GM12891 (cell line): ENCODE measurements at regions not wholly inside any gene's neighbourhood (a gene's known extent, or its start where the extent isn't known, plus 50 kb on each side); places are given as distances from the start of the nearest gene placed in this dataset.

Experiments
- DNase-seq: peaks from one replicate; pipeline ENCODE4 v3.0.0; 2011; ENCODE audit warnings: low spot score; ENCODE audit not compliant: insufficient read length
- FAIRE-seq: peaks from 2 replicates; lab custom pipeline; 2011; peaks lifted over from hg19 to GRCh38; lab: Jason Lieb, UNC
- PAX5 ChIP-seq: IDR thresholded peaks from 2 replicates; pipeline ENCODE4 v1.6.1; 2011; ENCODE audit warnings: low read length, moderate library complexity, mild to moderate bottlenecking; ENCODE audit not compliant: insufficient read depth, severe bottlenecking
- POLR2A ChIP-seq: IDR thresholded peaks from 2 replicates; pipeline ENCODE4 v1.6.1; 2011; ENCODE audit warnings: low read depth, low read length, control low read depth
- POLR2AphosphoS5 ChIP-seq: IDR thresholded peaks from 2 replicates; pipeline ENCODE4 v1.6.1; 2011; ENCODE audit warnings: low read depth, low read length, control low read depth
- POU2F2 ChIP-seq: IDR thresholded peaks from 2 replicates; pipeline ENCODE4 v1.6.1; 2011; ENCODE audit warnings: low read depth, mild to moderate bottlenecking, control low read depth, low read length, moderate library complexity
- SPI1 ChIP-seq: IDR thresholded peaks from 2 replicates; pipeline ENCODE4 v1.6.1; 2011; ENCODE audit warnings: low read depth, low read length, control low read depth
- TAF1 ChIP-seq: IDR thresholded peaks from 2 replicates; pipeline ENCODE4 v1.6.1; 2011; ENCODE audit warnings: low read depth, low read length, control low read depth

DNA sequence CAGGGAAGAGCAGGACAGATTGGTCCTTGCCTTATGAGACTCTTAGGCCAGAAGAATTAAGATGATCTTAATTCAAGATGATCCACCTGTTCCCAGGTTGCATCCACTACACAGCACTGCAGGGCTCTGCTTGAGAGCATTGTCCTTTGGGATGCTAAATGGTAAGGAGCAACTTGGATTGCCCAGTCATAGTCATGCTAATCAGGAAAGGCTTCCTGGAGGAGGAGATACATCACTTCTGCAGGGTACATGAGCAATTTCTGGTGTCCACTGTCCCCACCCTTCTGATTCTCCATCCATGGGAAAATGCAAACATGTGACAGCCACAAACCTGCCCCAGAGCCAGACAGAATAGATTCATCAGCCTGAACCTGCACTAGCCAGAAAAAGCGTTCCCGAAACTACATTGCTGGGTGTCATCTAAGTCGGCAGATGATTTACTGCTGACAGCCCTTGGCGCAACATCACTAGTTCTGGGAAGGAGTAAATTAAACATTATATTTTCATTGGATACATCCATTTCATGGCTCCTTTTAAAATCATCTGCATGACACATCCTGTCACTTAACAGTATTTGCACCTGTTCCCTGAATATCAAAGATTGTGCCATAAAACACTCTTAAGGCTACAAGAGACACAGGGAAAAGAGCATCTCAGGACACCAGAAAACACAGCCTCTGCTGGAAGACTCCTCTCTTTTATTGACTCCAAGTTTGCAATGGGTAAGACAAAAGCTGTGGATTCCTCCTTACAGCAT, 282.2 kb downstream of the MAF start:
- no peak for TF ChIP-seq TAF1
- no peak for TF ChIP-seq PAX5
- no peak for TF ChIP-seq POLR2AphosphoS5
- no peak for TF ChIP-seq SPI1
- no peak for TF ChIP-seq POU2F2
- TF ChIP-seq POLR2A = no peak
- FAIRE-seq (no peak), DNase-seq (no peak)

DNA sequence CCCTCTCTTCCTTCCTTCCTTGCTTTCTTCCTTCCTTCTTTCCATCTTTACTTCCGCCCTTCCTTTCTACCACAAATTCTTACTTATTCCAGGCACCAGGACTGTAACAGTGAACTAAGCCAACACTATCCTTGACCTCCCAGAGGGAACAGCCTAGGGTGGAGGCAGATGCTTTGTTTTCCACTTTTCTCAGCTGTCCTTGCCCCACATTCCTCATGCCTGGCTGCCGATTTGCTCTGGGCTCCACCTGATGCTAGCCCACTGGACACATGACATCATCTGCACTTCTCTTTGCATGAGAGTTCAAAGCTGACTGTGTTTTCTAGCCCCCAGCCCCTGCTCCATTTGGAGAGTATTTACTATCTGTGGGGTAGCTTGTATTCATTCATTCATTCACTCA, 283.0 kb downstream of the MAF start:
- no peak for TF ChIP-seq TAF1
- no peak for TF ChIP-seq POLR2A
- no peak for TF ChIP-seq POU2F2
- no peak for TF ChIP-seq POLR2AphosphoS5
- FAIRE-seq (no peak), DNase-seq (no peak)

DNA sequence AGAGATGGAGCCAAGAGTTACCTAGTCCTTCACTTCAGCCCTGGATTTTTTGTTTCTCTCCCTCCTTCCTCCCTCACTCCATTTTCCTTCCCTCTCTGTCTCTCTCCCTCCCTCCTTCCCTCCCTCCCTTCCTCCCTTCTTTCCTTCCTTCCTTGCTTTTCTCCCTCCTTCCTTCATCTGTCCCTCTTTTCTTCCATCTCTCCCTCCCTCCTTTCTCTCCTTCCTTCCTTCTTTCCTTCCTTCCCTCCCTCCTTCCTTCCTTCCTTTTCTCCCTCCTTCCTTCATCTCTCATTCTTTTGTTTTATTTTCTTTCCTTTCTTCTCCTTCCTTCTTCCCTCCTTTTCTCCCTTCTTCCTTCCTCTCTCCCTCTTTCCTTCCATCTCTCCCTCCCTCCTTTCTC, 283.5 kb downstream of the MAF start:
- no peak for TF ChIP-seq POU2F2
- no peak for TF ChIP-seq POLR2A
- TF ChIP-seq PAX5 = no peak
- TF ChIP-seq POLR2AphosphoS5 = no peak
- no peak for TF ChIP-seq SPI1
- TF ChIP-seq TAF1 = no peak
- FAIRE-seq (no peak), DNase-seq (no peak)

DNA sequence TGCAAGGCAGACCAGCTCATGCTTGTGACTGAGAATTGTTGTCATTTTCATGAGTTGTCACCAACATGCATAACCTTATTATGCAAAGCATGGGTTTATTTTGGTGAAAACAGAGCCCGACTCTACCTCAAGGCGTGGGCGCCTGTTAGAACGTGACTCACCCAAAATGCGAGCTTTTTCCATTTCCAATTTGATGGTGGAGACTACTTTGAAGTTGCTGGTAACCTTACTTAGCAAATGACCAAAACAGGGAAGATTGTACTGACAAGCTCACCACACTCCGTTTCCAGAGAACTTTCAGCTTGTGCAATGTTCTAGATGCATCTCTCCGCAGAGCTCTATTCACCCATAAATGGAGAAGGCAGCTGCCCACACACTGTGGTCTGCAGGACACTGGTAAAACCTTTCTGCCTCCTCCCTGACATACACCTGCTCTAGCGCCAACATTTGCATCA, 284.5 kb downstream of the MAF start:
- FAIRE-seq (peak; percentile 93), DNase-seq (peak; percentile 26)
- TF ChIP-seq SPI1 (no peak), PAX5 (no peak), POU2F2 (peak; percentile 96), POLR2AphosphoS5 (no peak), TAF1 (no peak)

DNA sequence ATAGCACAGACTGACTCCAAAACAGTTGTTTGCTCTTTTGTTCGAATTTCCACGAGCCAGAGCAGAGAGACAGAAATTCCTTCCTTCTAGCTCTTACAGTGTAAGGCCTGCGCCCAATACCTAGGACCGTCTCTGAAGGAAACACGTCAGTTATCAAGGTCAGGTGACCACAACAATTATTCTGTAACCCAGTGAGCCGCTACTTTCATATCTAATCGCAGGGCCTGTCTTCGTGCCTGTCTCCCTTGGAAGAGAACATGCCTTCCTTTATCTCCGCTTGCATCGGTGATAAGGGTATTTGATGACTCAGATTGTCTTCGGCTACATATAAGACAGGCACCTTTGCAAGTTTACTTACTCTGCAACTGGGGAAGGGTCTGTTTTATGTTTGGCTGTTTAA, 288.0 kb downstream of the MAF start:
- DNase-seq (no peak), FAIRE-seq (no peak)
- TF ChIP-seq PAX5 (no peak), POLR2A (no peak), TAF1 (no peak), SPI1 (no peak), POLR2AphosphoS5 (no peak), POU2F2 (no peak)

DNA sequence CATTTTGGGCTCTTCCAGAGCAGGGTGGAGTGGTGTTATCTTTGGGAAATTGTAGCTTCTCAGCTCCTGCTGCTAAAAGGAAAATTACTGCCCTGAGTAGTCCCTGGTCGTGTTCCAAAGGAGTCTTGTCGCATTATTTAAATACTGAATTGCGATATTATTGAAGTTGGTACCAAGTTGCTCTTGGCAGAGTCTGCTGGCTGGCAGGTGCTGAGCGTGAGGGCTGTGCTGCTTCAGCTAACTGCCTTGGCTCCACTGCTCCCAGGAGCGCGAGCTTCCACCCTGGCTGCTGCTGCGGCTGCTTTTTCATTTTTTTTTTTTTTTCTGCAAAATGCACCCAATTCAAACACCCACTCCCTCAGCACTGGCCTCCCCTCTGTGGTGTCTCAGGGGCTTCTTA, 289.8 kb downstream of the MAF start:
- TF ChIP-seq PAX5 (no peak), POU2F2 (no peak), POLR2A (no peak), POLR2AphosphoS5 (no peak), TAF1 (no peak), SPI1 (no peak)
- no peak for DNase-seq
- FAIRE-seq = no peak

DNA sequence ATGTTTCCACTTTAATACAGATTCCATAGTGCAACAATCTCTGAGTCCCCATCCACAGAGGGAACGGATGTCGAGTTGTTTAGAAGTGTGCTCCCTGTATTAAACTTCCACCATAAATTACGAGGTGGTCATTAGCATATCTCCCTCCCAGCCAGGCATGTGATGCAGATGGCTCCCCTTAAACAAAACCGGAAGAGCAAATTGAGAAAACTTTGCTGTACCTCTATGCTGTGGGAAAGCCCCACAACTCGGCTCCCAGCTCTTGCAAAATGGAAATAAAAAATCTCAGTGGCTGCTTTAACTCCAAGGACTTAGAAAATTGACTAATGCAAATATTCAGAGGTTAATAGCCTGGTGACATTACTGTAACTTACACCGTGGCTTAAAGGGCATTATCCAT, 290.9 kb downstream of the MAF start:
- no peak for TF ChIP-seq PAX5
- TF ChIP-seq POU2F2 = no peak
- no peak for TF ChIP-seq POLR2AphosphoS5
- TF ChIP-seq TAF1 = no peak
- no peak for TF ChIP-seq POLR2A
- no peak for TF ChIP-seq SPI1
- DNase-seq (no peak), FAIRE-seq (no peak)

DNA sequence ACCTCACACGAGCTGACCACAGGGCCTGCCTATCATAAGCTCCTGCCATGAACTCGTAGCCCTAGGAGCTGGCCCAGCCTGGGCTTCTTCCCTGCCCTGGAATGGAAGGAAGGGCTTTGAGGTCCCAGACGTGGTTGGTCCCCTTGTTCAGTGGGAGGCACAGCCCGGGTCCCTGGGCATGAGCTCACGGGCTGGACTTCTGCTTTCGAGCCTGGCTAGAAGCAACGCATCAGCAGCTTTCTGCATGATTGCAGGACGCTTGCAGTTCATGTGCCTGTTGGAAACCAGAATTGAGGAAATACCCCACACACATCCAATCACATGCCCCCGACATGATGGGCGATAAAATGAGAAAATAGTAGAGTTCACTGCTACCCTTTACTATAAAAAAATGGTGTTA, 293.3 kb downstream of the MAF start:
- FAIRE-seq (no peak), DNase-seq (no peak)
- TF ChIP-seq POLR2AphosphoS5 (no peak), POLR2A (no peak), PAX5 (no peak), SPI1 (no peak), TAF1 (no peak), POU2F2 (no peak)

DNA sequence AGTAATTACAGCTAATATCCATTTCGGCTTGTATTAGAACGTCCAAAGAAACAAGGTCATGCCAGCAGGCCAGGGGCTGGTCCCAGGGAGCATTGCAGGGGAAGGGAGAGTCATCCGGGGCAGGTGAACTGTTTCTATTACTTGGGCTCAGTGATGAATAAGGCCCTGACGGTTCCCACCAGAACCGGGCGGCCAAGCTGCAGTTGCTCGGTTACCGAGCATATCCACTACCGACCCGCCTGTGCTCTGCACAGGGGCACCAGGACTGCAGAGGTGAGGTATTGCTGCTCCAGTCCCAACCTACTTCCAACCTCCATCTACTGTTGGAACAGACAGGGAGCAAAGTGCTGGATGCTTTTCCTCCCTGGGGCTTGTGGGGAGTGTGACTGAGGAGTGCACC, 295.5 kb downstream of the MAF start:
- TF ChIP-seq TAF1 = no peak
- no peak for TF ChIP-seq POLR2A
- FAIRE-seq (no peak), DNase-seq (no peak)

DNA sequence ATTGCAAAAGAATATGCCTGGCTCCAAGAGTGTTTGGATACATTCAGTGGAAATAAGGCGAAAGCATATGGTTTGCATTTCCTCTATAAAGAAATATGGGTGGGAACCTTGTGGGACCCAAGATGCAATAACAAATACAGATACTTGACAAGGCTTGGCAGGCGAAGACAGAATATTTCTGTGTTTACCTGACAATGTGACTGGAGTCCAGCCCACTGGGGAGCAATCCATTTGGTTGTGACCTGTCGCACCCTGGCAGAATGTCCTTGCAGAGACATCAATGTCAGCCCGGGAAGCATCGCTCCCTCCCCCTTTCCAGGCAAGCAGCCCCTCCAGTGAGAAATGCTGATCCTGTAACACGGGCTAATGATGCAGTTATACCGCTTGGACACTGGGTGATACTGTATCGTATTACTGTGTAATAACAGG, 296.6 kb downstream of the MAF start:
- no peak for TF ChIP-seq POLR2AphosphoS5
- TF ChIP-seq SPI1 = no peak
- no peak for TF ChIP-seq POLR2A
- no peak for TF ChIP-seq TAF1
- DNase-seq = no peak
- FAIRE-seq = no peak
